ENCODE measurements at regions not wholly inside any gene's neighbourhood (a gene's known extent, or its start where the extent isn't known, plus 50 kb on each side); places are given as distances from the start of the nearest gene placed in this dataset.

DNA sequence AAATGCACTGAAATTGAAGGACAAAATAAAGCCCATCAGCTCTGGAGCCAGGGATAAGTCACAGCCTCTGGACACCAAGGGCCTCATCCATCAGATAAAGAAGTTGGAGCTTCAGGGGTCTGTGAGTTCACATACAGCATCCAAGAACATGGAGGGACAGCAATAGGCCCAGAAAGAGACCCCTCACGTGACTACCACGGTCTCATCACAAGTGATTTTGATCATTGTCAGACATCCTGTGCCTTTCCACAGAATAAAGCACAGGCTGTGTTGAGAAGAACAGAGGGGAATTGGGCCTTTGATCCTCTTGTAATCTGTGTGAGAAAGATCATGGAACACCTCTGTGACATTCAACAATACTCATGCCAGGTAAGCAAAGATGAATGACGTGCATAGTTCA is 65.2 kb upstream of the CTAGE1 start:
- H3K27me3 ChIP-seq (ENCODE audit: insufficient read depth, low read length, poor library complexity) = peaks cover 7% of the 10 kb centered on the region
- no peaks in the 10 kb centered on the region for H3K4me1 ChIP-seq (ENCODE audit: insufficient read depth, low read length)
- no peaks in the 10 kb centered on the region for H3K36me3 ChIP-seq (ENCODE audit: insufficient read depth, low read length)
- H2AFZ ChIP-seq (ENCODE audit: low read depth, low read length) = no peak overlapping the region
- no peaks in the 10 kb centered on the region for H3K9me3 ChIP-seq (ENCODE audit: insufficient read depth, low read length, severe bottlenecking)
- H3K4me3 ChIP-seq (ENCODE audit: low read depth in 1 of 2, low read length in 2 of 2) = no peak overlapping the region
- H3K27ac ChIP-seq (ENCODE audit: low read length) = no peak overlapping the region
- H4K20me1 ChIP-seq (ENCODE audit: insufficient read depth, low read length) = no peaks in the 10 kb centered on the region
- no peak overlapping the region for H3K9ac ChIP-seq (ENCODE audit: low read depth, low read length)
- ATAC-seq (ENCODE audit: insufficient read depth, low read depth) (no peak), DNase-seq (no peak)
- no peak for TF ChIP-seq EZH2 (IDR thresholded peaks at IDR 0.05; ENCODE audit: borderline replicate concordance, low read depth, low read length, severe bottlenecking)
- TF ChIP-seq, protein P1, sequence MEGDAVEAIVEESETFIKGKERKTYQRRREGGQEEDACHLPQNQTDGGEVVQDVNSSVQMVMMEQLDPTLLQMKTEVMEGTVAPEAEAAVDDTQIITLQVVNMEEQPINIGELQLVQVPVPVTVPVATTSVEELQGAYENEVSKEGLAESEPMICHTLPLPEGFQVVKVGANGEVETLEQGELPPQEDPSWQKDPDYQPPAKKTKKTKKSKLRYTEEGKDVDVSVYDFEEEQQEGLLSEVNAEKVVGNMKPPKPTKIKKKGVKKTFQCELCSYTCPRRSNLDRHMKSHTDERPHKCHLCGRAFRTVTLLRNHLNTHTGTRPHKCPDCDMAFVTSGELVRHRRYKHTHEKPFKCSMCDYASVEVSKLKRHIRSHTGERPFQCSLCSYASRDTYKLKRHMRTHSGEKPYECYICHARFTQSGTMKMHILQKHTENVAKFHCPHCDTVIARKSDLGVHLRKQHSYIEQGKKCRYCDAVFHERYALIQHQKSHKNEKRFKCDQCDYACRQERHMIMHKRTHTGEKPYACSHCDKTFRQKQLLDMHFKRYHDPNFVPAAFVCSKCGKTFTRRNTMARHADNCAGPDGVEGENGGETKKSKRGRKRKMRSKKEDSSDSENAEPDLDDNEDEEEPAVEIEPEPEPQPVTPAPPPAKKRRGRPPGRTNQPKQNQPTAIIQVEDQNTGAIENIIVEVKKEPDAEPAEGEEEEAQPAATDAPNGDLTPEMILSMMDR (IDR thresholded peaks at IDR 0.05; ENCODE audit: borderline replicate concordance, extremely low read depth, low read length, poor library complexity, severe bottlenecking) = no peak
- H3K4me2 ChIP-seq (ENCODE audit: insufficient read depth, low read length) = no peak overlapping the region
- no peaks in the 10 kb centered on the region for H3K79me2 ChIP-seq (ENCODE audit: insufficient read depth, low read length)

DNA sequence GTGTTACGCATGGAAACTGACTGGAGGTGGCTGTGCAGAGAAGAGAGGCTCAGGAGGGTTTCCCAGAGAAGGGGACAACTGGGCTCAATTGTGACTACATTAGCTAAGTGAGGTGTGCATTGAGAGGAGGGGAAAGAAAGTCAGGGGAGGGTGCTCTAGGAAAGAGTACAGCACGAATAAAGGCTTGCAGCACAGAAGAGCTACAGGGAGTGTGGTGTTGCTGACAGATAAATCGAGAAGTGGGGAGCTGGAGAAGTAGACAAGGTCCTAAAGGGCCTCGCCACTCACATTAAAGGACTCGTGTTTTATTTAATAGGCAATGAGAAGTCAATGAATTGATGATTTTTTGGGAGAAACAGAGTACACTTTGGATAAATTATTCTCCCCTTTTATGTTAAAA is 65.7 kb upstream of the CTAGE1 start:
- no peak overlapping the region for H3K9ac ChIP-seq (ENCODE audit: low read depth, low read length)
- TF ChIP-seq EZH2 (IDR thresholded peaks at IDR 0.05; ENCODE audit: borderline replicate concordance, low read depth, low read length, severe bottlenecking) = no peak
- TF ChIP-seq, protein P1 (IDR thresholded peaks at IDR 0.05; ENCODE audit: borderline replicate concordance, extremely low read depth, low read length, poor library complexity, severe bottlenecking) = no peak
- H3K36me3 ChIP-seq (ENCODE audit: insufficient read depth, low read length) = no peaks in the 10 kb centered on the region
- no peaks in the 10 kb centered on the region for H4K20me1 ChIP-seq (ENCODE audit: insufficient read depth, low read length)
- H3K4me1 ChIP-seq (ENCODE audit: insufficient read depth, low read length) = no peaks in the 10 kb centered on the region
- H3K4me3 ChIP-seq (ENCODE audit: low read depth in 1 of 2, low read length in 2 of 2) = no peak overlapping the region
- no peaks in the 10 kb centered on the region for H3K9me3 ChIP-seq (ENCODE audit: insufficient read depth, low read length, severe bottlenecking)
- ATAC-seq (ENCODE audit: insufficient read depth, low read depth) (no peak), DNase-seq (no peak)
- no peaks in the 10 kb centered on the region for H3K79me2 ChIP-seq (ENCODE audit: insufficient read depth, low read length)
- peaks cover 7% of the 10 kb centered on the region for H3K27me3 ChIP-seq (ENCODE audit: insufficient read depth, low read length, poor library complexity)
- no peak overlapping the region for H3K27ac ChIP-seq (ENCODE audit: low read length)
- no peak overlapping the region for H3K4me2 ChIP-seq (ENCODE audit: insufficient read depth, low read length)
- H2AFZ ChIP-seq (ENCODE audit: low read depth, low read length) = no peak overlapping the region

DNA sequence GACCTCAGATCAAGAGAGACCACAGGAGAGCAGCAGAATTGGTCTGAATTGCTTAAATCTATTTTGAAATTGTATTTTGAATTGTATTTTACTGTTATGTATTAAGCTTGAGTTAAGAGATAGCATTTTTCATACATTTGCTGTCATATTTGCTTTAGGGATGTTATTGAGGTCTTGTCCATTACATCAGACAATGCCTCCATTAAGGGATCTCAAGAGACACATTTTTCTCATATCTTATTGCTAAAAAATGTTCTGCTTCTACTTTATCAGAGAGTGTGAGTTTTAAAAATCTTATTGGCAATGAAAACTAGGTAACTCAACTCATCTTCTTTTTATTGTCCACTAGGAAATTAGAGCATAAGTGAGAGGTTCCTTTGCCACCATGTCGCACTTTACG is 66.8 kb upstream of the CTAGE1 start:
- Histone ChIP-seq H4K20me1 (ENCODE audit: insufficient read depth, low read length) (no peaks in the 10 kb centered on the region), H3K4me3 (ENCODE audit: low read depth in 1 of 2, low read length in 2 of 2) (no peak overlapping the region), H2AFZ (ENCODE audit: low read depth, low read length) (no peak overlapping the region), H3K79me2 (ENCODE audit: insufficient read depth, low read length) (no peaks in the 10 kb centered on the region), H3K9me3 (ENCODE audit: insufficient read depth, low read length, severe bottlenecking) (no peaks in the 10 kb centered on the region), H3K4me2 (ENCODE audit: insufficient read depth, low read length) (no peak overlapping the region), H3K36me3 (ENCODE audit: insufficient read depth, low read length) (no peaks in the 10 kb centered on the region), H3K9ac (ENCODE audit: low read depth, low read length) (no peak overlapping the region), H3K4me1 (ENCODE audit: insufficient read depth, low read length) (no peaks in the 10 kb centered on the region), H3K27ac (ENCODE audit: low read length) (no peak overlapping the region), H3K27me3 (ENCODE audit: insufficient read depth, low read length, poor library complexity) (peaks cover 7% of the 10 kb centered on the region)
- no peak for ATAC-seq (ENCODE audit: insufficient read depth, low read depth)
- no peak for DNase-seq
- no peak for TF ChIP-seq EZH2 (IDR thresholded peaks at IDR 0.05; ENCODE audit: borderline replicate concordance, low read depth, low read length, severe bottlenecking)
- TF ChIP-seq, protein P1 (IDR thresholded peaks at IDR 0.05; ENCODE audit: borderline replicate concordance, extremely low read depth, low read length, poor library complexity, severe bottlenecking) = no peak

DNA sequence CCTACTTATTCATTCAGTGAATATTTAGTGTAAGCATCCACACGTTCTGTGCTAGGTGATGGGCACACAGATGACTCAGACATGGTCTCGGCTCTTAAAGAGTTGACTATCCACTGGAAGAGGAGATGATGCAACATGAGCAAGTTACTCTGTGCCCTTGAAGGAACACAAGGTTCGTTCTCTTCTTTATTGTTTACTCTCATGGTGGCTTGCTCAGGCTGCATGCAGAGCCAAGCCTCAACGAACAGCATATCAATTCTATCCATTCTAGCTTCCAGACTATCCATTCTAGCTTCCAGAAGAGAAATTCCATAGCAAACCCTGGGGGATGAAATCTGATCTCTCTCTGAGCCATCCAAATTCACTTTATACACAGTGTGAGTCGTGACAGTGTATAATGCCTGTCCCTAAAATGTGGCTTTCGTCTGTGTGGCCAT is 68.1 kb upstream of the CTAGE1 start:
- no peak for ATAC-seq (ENCODE audit: insufficient read depth, low read depth)
- Histone ChIP-seq H3K79me2 (ENCODE audit: insufficient read depth, low read length) (no peaks in the 10 kb centered on the region), H3K4me3 (ENCODE audit: low read depth in 1 of 2, low read length in 2 of 2) (no peak overlapping the region), H3K9me3 (ENCODE audit: insufficient read depth, low read length, severe bottlenecking) (no peaks in the 10 kb centered on the region), H3K9ac (ENCODE audit: low read depth, low read length) (no peak overlapping the region), H3K27ac (ENCODE audit: low read length) (no peak overlapping the region), H3K4me2 (ENCODE audit: insufficient read depth, low read length) (no peak overlapping the region), H3K36me3 (ENCODE audit: insufficient read depth, low read length) (no peaks in the 10 kb centered on the region), H3K4me1 (ENCODE audit: insufficient read depth, low read length) (no peaks in the 10 kb centered on the region), H3K27me3 (ENCODE audit: insufficient read depth, low read length, poor library complexity) (peaks cover 7% of the 10 kb centered on the region), H2AFZ (ENCODE audit: low read depth, low read length) (no peak overlapping the region), H4K20me1 (ENCODE audit: insufficient read depth, low read length) (no peaks in the 10 kb centered on the region)
- no peak for TF ChIP-seq EZH2 (IDR thresholded peaks at IDR 0.05; ENCODE audit: borderline replicate concordance, low read depth, low read length, severe bottlenecking)
- TF ChIP-seq, protein P1 (IDR thresholded peaks at IDR 0.05; ENCODE audit: borderline replicate concordance, extremely low read depth, low read length, poor library complexity, severe bottlenecking) = no peak
- no peak for DNase-seq

All from DND-41 (cell line).